HG03060 (cell line): ENCODE measurements at regions not wholly inside any gene's neighbourhood (a gene's known extent, or its start where the extent isn't known, plus 50 kb on each side); places are given as distances from the start of the nearest gene placed in this dataset.

Experiments used
- ATAC-seq: cut with Tn5 transposase; IDR thresholded peaks from one replicate; pipeline ENCODE4 v1.9.1; 2021; ENCODE audit warnings: low read depth, moderate number of reproducible peaks; ENCODE audit not compliant: unreplicated experiment

DNA sequence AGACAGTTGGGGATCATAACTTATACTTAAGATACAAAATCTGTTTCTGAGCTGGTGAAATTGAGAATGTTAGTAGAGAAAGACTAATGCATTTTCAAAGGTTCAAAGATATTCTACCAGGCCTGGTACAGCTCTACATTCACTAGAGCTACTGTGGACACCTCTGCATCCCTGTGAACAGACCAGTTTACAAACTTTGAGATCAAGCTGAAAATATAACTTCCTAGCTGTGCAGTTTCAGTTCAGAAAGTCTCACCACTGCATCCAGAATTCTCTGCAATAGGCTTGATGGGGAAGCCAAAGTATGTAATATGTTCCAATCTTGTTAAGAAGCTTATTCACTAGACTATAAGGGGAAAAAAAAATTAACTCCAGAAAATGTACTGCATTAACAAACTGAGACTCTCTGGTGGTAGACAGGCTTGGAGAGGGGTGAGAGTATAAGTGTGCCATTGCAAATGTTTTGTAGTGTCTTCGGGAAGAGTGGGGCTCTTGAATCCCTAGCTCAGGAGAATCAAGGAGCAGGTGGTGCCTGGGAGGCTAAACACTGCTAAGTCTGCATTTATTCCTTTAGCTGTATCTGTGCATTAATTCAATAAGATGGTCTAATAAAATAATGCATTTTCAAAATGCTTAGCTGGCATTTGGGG lies 671.9 kb downstream of the NR2F1-AS1 start:
- no peak for ATAC-seq

DNA sequence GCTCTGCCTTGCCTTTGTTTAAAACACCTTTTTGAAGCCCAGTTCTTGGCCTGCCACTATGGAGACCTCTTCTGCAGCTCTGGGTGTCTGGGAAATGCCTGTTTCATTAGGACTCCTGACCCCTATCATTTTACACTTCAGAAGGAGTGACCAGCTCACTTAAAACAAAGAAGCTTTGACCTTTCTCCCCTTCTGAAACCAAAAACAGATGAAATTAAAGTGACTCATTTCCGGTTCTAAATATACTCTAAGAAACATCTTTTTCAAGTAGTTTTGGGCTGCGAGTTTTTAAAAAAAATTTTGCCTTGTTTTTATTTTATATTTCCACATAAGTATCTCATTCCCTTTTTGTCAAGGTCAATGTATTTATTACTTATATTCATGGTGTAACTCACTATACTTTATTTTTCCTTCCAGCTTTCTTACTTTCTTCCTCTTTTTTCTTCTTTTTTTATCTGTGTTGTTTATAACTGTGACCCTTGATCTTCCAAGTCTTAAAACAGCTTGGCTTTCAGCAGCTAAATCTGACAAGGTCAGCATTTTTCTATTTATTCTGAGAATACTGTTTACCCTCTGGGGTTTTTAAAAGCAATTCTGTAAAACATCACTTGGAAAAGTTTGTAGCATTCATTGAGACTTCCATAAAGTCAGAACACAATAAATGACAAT lies 672.9 kb downstream of the NR2F1-AS1 start:
- ATAC-seq: no peak

DNA sequence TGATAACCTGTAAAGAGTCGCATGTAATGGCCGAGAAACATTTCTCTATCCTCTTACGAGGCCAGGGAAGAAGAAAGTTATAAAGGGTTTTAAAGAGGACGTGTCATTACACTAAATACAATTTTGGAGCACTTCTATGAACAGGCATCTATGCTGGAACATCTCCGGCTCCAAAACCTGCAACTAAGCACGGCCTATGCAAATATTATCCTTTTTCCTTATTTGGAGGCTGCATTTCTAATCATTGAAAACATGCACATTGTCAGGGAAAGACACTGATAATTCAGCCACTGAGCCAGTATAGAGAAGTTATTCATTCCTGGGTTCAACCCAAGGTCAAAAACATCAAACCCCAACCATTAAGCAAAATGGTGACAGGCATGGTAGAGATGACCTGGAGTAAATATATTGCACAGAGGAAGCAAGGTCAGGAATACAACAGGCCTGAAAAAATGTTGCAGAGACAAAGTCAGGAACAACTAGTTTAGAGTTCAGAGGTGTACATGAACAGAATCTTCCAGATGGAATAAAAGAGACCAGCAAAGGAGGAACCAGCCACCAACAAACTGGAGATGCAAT lies 674.1 kb downstream of the NR2F1-AS1 start:
- no peak for ATAC-seq

DNA sequence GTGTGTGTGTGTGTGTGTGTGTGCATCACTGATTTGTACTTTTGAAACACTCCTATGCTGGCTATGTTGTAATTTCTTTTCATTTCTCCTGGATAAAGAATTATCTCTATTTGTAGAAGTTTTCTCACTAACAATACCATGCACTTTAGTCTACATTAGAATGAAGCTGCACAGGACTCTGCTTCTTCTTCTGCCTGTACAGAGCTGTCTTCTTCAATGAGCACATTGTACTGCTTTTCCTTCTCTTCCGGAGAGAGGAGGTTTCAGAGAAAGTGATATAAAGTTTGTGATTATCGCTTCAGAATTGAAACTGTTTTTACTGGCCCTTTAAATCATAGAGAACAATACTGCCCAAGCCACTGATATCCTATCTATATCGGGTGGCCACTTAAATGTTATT lies 677.0 kb downstream of the NR2F1-AS1 start:
- ATAC-seq: no peak

DNA sequence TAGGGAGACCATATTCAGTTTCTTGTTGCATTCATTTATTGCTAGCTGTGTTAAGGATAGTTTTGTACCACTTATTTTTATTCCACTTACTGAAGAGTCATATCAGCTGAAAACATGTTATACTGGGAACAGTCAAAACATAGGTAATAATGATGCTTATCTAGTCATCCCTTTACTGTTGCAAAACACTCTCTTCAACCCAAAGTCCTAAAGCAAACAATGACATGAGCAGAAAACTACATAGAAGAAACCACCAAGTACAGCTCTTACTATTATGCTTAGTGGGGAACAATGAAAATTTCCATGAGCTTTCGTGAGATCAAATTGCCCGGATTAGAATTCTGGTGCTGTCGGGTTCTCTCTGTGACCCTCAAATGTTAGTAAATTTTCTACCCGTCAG lies 681.4 kb downstream of the NR2F1-AS1 start:
- no peak for ATAC-seq

DNA sequence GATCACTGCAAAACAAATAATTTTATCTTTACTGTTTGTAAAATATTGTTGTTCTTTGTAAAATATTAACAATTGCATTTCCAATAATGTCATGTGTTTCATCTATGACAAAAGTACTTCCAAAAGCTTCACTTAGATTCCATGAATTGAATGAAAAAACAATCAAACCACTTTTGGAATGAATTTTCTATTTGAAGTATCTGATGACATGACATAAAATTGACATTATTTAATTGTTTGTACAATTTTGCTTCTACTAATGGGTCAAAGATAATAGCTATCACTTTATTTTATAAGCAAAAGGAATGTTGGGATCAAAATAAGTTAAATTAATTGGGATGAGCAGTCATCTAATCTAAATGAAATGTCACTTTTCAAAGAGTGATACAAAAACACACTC lies 684.3 kb downstream of the NR2F1-AS1 start:
- ATAC-seq: no peak

DNA sequence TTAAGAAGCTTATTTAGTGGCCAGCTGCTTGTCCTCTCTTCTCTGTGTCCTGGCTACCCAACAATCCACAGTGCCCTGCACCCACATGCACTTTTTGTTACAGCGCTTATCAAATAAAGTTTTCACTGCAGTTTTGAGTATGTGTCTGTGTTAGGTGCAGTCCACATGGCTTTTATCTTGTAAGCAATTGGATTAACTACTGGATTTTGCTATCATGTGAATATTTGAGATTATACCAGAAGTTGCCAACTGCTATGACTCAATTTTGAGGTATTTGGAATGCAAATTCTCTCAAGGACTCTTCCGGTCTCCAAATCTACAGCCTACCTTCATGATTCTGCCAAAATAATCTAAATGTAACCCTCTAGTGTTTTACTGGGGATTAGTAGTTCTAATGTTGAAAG lies 690.2 kb downstream of the NR2F1-AS1 start:
- ATAC-seq: no peak

DNA sequence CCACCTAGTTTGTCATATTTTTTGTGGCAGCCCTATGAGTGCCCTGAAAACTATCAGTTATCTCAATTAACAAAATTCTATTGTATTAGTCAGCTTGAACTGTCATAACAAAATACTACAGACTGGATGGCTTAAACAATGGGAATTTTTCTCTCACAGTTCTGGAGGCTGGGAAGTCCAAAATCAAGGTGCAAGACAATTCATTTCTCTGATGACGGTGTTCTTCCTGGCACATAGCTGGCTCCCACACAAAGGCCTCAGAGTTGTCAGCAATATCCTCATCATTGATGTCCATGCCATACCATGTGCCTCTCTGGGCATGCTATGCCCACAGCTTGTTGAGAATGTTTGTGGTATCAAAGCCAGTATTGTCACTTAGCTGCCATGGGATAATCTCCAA lies 691.9 kb downstream of the NR2F1-AS1 start:
- no peak for ATAC-seq

DNA sequence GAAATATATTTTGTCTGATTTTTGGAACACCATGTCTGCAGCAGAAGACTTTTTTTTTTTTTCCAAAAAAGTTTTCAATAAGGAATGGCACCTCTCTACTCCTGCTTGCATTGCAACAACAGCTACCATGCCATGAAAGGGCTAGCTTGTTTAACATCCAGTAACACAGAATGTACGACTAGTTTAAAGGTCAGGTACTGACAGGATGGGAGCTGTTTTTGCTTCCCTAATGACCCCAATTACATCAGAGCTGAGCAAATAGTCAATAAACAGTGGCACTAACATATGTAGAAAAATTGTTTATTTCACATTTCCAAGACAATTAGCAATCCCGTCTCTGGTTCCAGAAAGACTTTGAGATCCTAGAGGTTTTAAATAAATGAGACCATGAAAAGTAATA lies 693.8 kb downstream of the NR2F1-AS1 start:
- ATAC-seq: no peak

DNA sequence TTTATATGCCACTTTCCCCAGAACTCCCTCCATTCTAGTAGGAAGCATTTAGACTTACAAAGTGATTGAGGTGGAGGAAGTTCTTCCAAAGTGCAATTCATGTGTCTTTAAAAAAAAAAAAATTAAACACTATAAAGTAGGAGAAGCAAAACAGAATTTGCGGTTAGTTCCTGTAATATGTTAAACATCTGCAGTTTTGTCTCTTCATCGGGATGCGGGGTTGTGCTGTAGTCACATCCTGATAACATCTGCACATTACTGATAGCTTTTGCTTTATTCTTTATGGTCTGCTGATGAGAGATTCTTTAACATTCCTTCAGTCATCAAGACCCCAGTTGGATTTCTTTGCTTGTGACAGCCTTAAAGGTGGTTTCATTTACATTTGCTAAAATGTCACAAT lies 694.3 kb downstream of the NR2F1-AS1 start:
- no peak for ATAC-seq

DNA sequence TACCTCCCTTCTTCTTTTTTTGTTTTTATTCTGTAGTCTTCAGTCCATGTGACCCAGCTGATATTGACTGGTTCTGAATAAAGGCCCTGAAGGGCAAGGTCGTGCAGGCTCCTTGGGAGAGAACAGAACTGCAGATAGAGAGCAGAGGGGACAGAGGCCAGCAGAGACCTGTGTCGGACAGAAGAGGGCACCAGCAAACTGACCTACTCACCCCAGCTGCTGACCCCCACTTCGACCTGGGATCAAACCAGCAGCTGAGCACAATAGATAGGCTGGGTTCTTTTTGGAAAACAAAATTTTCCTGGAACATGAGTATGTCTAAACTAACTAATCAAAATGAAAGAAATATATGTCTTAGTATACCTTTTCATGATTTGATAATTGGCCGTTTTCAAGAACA lies 695.1 kb downstream of the NR2F1-AS1 start:
- no peak for ATAC-seq

DNA sequence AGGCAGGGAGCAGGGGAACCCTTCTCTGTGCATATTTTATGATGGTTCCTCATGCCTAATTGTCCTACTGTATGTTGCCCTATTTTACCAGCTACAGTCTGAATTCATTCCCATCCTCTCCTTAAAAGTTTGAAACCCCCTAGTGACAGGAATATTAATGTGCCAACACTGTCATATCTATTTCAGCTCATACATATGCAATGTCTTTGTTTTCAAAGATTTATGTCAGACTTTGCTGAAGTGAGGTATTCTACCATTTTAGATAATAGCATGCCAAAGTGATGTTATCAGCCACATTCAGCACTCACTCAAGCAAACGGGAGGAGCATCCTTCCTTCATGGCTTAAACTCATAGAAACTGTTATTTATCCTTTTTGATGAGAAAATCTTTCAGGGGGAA lies 696.5 kb downstream of the NR2F1-AS1 start:
- ATAC-seq: no peak

DNA sequence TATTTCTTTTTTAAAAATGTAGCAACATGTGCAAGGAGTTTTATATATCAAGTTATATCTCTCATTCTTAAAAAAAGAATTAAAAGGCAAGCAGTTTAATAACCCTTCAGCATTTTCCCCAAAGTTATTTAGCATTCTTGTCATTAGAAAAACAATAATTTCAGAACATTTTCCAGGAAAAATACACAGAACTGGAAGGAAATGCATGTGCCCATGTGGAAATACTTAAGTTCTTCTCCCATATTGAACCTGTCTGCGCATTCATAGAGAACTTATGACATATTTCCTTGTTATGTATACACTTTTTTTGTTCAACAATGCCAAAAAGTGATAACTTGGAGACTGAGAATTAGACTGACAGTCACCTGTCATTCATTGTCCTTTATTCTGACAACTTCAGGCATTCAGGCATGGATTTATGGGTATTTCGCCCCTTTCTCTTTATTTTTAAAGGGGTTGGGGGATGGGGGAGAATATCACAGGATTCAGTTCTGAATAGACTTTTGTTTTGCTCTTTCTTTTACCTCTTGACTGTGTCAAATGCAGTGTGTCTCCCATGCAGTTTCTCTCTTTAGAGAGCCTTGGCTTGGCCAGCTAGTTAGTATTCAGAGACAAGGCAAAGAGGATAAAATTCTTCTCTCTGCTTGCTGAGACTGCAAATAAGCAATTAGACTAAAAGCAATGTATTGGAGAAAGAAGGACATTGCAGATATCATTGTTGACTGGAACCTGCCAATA lies 701.0 kb downstream of the NR2F1-AS1 start:
- ATAC-seq: no peak

DNA sequence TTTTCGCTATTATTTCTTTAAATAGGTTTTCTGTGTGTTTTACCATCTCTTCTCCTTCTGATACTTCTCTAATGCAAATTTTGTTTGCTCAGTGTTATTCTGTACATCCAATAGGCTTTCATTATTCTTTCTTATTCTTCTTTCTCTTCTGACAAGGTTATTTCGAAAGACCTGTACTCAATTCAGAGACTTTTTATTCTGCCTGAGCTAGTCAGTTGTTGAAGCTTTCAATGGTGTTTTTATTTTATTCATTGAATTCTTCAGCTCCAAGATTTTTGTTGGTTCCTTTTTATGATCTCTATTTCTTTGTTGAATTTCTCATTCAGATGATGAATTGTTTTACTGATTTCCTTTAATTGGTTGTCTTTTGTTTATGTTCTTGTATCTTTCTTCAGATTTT lies 706.2 kb downstream of the NR2F1-AS1 start:
- no peak for ATAC-seq

DNA sequence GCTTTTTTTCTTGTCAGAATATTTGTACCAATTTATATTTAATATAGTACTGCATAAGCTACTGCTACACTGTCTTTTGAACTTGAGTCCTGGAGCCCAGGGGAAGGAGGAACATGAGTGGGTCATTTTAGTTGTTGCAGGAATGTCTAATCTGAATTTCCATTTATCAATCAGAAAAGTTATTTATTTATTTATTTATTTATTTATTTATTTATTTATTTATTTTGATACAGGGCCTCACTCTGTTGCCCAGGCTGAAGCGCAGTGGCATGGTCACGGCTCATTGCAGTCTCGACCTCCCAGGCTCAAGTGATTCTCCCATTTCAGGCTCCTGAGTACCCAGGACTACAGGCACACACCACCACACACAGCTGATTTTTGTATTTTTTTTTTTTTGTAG lies 712.6 kb downstream of the NR2F1-AS1 start:
- ATAC-seq: no peak

DNA sequence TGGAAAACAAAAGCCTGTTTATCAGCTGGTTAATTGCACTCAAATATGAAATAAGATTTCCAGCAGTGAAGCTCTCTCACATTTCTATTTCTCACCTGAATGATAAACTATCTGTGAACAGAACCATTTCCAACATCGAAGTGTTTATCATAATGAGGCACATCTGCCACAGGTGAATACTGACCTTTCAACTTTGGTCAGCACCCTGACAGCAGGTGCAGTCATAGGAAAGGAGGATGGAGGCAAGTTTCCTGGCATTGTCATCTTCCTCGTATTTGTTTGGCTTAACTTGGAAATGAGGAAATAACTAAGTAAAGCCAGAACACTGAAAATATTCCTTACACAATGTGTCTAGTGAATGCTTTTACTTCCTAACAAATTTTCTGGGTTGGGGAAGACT lies 716.4 kb downstream of the NR2F1-AS1 start:
- no peak for ATAC-seq

DNA sequence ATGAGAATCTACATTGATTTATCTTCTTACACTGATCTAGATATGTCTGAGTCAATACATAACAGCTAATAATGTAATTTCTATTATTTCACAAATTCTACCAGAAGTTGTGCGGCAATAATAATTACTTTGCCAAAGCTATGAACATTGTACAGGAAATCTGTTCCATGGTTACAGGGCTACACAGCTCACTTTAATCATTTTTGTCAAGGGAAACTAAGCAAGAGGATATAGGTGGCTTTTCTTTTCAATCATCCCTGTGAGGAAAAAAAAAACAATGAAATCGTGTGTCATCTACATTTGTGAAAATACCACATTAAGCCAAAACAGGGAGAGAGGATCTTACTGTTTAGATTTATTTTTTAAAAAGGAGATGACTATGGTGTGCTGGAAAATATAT lies 717.4 kb downstream of the NR2F1-AS1 start:
- no peak for ATAC-seq

DNA sequence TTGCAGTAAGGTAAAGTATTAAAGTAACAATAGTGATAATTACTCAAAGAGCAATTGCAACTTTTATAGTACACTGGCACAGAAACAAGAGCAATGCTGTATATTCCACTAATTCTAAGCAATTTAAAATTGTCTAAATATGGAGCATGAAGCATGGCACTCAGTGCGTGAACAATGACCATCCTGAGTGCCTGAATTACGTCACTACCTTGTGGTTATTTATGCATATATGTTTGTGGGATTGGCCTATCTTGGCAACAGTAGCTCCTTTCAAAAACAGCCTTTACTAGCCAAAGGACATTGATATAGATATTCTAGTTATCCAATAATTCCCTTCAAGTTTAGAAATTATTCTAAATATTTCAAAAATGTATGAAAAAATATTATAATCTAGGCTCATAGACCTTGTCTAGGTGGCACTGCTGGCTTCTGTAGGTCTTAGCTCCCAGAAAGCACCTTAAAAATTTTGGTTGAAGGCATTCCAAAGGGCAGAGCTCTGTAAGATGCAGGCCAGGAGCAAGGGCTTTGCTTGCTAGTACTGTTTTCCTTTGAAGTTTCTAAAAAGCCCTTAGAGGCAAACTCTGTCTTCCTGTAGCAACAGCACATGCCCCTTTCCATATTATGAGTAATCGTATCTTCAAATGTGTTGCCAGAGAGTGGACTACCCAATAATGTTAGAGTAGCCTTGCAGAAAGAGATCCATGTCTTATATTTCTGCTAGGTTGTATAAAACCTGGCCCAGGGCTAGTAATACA lies 719.3 kb downstream of the NR2F1-AS1 start:
- no peak for ATAC-seq

DNA sequence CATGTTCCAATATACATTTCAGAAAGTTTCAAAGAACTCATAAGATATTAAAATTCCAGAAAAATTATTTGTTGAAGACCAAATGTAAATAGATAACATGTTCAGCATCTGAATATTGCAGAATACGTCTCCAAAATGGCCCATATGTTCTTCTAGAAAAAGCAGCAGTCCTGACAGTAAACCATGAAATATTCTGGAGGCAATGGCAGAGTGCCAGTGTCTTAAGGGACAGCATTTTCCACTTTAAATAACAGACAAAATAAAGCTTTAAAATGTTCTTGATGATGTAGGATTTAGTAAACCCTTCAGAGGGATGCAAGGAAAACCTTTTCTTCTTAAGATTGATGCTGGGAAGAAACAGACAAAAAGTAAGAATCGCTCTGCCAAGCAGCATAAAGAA lies 721.0 kb downstream of the NR2F1-AS1 start:
- no peak for ATAC-seq

DNA sequence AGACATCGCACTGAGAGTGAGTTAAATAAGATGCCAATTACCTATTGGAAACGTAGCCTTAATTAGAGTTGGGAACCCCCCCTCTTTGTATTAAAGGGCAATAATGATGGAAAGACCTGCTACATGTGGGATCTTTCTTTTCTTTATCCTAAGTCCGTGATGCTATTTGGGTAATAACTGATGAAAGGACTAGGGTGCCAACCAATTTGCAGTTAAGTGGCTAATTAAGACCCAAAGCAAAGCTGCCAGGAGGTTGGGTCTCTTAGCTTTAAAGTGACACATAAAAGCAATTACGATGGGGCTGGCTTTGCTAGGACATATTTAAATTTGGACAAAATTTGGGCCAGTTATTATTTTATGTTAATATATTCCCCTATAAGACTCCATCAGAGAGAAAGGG lies 728.8 kb downstream of the NR2F1-AS1 start:
- no peak for ATAC-seq

DNA sequence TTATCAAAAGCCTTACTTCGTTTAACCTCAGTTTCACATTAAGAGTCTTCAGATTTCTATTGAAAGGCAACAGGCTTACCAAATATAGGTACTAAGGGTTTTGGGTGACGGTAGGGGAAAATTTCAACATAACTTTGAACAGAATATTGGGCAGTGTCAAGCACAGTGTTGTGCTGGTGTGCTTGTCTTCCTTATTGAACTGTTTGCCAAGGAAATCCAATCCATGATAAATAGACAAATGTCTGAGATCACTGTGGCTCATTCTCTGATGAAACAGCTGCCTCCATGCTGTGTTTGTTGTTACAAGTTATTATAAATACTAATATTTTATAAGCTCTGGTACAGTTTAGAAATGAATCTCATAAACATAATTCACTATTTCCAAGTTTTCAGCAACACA lies 730.1 kb downstream of the NR2F1-AS1 start:
- no peak for ATAC-seq
